ENCODE measurements at regions not wholly inside any gene's neighbourhood (a gene's known extent, or its start where the extent isn't known, plus 50 kb on each side); places are given as distances from the start of the nearest gene placed in this dataset.

GRCh38 chr10:64458306-64458705, 937.1 kb downstream of the REEP3 start:
- no peak for DNase-seq

GRCh38 chr10:64463406-64463805, 942.2 kb downstream of the REEP3 start:
- no peak for DNase-seq

GRCh38 chr10:64465653-64466052, 944.5 kb downstream of the REEP3 start:
- DNase-seq: no peak

GRCh38 chr10:64468219-64468618, 947.0 kb downstream of the REEP3 start:
- no peak for DNase-seq

- DNase-seq: no peak
Observed at GRCh38 chr10:64476506-64476905, 955.3 kb downstream of the REEP3 start.

GRCh38 chr10:64477791-64478190, 956.6 kb downstream of the REEP3 start:
- no peak for DNase-seq

GRCh38 chr10:64484811-64485330, 963.7 kb downstream of the REEP3 start:
- no peak for DNase-seq

- DNase-seq: no peak
Observed at GRCh38 chr10:64486149-64486548, 964.9 kb downstream of the REEP3 start.

- DNase-seq: no peak
Observed at GRCh38 chr10:64486901-64487300, 965.7 kb downstream of the REEP3 start.

- no peak for DNase-seq
Observed at GRCh38 chr10:64494901-64495300, 973.7 kb downstream of the REEP3 start.

GRCh38 chr10:64497306-64497705, 976.1 kb downstream of the REEP3 start:
- no peak for DNase-seq

GRCh38 chr10:64501807-64502206, 980.6 kb downstream of the REEP3 start:
- DNase-seq: no peak

GRCh38 chr10:64502936-64503335, 981.7 kb downstream of the REEP3 start:
- no peak for DNase-seq

GRCh38 chr10:64503429-64503828, 982.2 kb downstream of the REEP3 start:
- DNase-seq: no peak

- DNase-seq: no peak
Observed at GRCh38 chr10:64505501-64505900, 984.3 kb downstream of the REEP3 start.

- DNase-seq: no peak
Observed at GRCh38 chr10:64506963-64507362, 985.8 kb downstream of the REEP3 start.

GRCh38 chr10:64507651-64508028, 986.4 kb downstream of the REEP3 start:
- no peak for DNase-seq

GRCh38 chr10:64508029-64508661, 986.9 kb downstream of the REEP3 start:
- no peak for DNase-seq

- no peak for DNase-seq
Observed at GRCh38 chr10:64515970-64516699, 994.9 kb downstream of the REEP3 start.

GRCh38 chr10:64518456-64518855, 997.3 kb downstream of the REEP3 start:
- DNase-seq: no peak

- DNase-seq: no peak
Observed at GRCh38 chr10:64519427-64519826, 998.2 kb downstream of the REEP3 start.

- no peak for DNase-seq
Observed at GRCh38 chr10:64519831-64520230, 998.6 kb downstream of the REEP3 start.

- DNase-seq: no peak
Observed at GRCh38 chr10:64523065-64523759, 1002.0 kb downstream of the REEP3 start.
